ENCODE measurements at regions not wholly inside any gene's neighbourhood (a gene's known extent, or its start where the extent isn't known, plus 50 kb on each side); places are given as distances from the start of the nearest gene placed in this dataset.
"Not testable (repeated sequence)": the region's sequence is repeated elsewhere in the genome, so short reads cannot be mapped to it uniquely, and the experiment has no call there.

DNA sequence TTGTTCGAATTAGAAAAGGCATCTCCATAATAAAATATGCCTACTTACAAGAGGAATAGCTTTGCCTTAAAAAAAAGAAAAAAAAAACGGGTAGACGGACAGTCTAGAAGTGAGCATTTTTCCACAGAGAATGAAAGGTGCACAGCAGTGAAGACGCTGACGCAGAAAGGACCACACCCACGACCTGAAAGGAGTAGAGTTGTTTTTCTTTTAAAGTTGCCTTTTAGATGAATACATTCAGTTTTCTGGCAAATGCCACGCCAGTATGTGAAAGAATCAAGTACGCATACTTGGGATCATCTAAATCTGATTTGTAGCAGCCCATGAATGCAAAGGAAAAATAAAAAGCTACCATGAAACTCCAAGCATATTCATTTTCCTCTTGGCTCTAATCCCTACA lies 809.2 kb upstream of the SOX11 start:
- no peak for DNase-seq

DNA sequence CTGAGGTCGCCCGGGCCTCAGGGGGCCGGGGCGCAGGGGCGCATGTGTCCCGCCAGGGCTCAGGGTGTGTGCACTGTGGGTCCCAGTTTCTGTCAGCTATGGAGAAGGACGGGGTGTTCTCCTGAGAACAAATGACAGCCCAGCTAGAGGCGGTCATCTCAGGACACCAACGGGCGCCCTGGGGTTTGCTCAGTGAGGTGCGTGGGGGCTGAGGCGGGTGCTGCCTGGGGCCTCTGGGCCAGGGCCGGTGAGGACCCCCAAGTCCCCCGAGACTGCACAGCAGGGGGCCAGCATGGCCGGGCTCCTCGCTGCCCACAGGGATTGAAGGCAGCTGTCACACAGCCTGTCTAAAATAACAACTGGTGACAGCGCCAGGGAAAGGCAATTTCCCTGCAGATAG lies 808.8 kb upstream of the SOX11 start:
- DNase-seq: no peak

DNA sequence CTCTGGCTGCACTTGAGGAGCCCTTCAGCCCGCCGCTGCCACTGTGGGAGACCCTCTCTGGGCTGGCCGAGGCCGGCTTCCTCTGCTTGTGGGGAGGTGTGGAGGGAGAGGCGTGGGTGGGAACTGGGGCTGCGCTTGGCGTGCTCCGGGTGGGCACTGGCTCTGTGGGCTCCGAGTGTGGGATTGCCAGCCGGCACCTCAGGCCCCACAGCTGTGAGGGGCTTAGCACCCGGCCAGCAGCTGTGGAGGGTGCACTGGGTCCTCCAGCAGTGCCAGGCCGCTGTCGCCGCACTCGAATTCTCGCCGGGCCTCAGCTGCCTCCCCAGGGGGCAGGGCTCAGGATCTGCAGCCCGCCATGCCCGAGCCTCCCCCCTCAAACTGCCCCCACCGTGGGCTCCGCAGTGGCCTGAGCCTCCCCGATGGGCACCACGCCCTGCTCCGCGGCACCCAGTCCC lies 808.0 kb upstream of the SOX11 start:
- DNase-seq: no peak

DNA sequence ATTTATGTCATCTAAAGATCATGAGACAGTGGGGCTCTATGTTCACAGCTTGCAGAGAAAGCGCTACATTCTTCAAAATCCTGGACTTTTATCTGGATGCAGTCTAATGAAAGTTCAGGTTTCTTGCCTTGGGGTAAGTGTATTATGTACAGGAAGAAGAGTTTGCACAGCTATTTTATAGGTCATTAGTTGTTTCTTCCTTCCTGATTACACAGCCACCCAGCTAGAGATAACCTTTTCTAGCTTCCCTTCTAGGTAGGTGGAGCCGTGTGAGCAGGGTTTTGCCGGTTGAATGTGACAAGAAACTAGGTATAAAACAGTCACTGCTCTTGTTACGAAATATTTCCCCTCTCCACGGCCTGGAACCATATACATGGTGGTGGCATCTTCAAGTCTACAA lies 800.8 kb upstream of the SOX11 start:
- no peak for DNase-seq

DNA sequence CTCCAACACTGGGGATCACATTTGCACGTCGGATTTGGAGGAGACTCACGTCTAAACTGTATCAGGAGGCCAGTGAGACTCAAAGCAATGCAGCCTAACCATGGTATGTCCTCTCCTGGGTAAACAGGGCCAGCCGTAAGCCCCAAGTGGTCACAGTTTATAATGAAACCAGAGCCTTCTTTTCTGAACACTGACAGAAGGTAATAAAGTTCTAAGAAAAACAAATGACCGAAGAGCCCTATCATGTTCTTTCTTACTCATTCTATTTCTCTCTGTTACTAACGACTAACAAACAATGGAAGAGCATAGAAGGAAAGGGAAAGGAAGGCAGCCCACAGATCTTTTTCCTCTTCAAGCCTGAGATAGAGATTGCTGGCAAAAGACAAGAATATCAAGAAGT lies 796.8 kb upstream of the SOX11 start:
- DNase-seq: no peak

DNA sequence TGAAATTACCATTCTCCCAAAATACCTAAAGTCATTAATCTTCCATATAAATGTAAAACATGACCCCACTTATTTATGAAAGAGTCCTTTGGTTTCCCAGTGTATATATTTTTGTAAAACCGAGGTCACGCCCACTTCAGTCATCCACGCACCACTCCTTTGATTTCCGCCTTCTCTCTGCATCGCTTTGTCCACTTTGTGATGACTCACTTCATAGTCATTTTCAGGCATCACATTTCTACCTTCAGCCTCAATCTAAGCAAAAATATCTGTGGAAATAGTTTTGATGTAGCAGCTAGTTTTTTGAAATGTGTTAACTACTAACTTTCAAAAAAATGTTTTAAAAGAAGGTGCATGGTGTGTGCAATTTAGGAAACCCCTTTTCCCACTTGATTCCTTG lies 793.5 kb upstream of the SOX11 start:
- DNase-seq: no peak

DNA sequence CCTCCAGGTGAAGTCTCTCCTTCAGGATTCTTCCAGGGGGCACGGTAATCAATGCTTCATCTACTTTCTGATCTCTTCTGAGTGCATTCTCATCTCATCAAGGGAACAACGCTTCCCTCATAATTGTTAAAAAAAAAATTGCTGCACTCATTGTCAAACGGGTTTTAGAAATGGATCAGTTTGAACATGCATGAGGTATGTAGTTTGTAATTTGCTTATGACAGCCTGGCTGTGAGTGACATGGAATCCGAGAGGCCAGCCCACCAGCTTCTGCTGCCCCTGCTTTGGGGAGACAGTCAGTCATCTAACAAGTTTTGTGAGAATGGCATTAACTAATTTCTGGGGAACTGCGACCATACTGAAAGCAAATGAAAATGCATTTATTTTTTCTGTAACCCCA lies 791.9 kb upstream of the SOX11 start:
- DNase-seq: no peak

DNA sequence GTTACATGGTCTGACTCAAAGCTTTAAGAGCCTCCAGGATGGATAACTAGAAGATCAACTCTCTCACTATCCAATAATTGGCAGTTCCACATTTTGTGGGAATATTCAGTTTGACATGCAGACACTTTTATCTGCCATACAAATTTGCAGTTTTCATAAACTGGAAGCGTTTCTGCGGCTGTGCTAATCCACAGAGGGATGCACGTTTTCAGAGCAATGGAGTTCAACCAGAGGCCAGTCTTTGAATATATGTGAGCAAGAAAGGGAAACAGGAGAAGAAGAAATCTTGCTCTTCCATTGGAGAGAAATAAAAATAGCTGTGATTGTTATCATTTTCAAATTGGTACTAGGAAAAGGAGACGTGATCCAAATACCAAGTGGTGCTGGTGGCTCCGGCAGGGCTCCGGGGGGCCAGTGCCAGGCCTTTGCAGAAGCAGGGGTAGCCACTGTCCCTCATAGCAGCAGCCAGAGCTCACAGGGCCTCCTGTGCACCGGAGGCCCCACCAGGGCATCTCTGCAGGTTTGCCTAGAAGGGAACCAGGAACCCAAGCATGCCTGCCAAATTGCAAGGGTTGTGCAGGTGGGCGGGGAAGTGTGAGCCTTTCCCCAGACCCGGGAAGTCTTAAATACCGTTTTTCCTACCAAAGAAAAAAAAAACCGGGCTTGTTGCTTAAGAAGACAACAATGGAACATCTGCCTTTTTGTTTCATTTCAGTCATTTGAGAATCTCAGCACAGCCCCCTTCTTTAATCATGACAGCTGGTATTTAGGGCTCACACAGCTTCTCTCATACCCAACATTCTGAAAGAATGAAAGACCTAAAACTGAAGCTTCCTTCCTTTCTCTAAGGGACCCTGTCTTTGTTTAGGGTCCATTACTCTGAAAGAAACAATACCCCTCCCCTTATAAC lies 791.1 kb upstream of the SOX11 start:
- no peak for DNase-seq

DNA sequence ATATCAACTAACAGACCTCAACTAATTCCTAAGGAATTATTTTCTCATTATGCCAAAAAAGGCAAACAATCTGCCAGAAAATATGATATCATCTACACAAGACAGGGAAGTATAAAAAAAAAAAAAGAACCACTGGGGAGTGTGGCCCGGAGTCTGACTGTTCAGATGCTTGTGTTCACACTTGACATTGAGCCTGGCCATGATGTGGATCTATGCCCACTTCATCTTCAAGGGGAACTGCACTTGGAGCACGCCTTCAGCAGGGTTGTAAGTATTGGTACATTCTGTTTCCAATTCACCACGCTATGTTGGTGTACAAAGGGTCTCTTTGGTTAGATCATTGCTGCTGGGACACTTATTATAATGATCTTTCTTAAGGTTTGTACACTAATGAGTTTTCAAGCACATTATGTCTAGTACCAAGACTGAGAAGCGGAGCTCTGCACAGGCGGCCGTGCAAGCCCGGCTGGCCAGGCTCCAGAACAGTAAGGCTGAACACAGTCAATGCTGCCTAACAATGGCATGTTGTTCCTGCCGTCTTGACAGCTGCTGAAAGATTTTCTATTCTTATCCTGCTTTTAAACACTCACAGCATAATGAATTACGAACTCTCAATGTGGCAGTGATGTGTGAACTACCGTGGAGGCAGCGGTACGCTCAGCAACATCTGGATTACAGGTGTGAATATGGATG lies 788.4 kb upstream of the SOX11 start:
- no peak for DNase-seq

DNA sequence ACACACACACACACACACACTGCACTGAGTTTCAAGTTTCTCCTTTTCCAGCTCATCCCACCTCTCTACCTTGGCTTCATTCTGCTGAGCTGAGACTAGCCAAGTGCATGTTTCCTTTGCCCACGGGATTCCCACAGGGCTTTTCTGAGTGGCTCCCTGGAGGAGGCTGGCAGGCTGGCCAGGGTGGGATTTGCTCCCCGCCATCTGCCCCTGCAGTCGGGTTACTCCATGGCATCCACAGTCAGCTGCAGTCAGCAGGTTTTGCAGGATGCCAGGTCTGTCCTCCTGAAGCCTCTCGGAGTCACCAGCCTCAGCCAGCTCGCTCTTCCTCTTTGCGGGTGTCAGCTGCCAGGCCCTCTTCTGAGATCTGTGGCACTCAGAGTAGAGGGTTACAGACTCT lies 783.7 kb upstream of the SOX11 start:
- no peak for DNase-seq

DNA sequence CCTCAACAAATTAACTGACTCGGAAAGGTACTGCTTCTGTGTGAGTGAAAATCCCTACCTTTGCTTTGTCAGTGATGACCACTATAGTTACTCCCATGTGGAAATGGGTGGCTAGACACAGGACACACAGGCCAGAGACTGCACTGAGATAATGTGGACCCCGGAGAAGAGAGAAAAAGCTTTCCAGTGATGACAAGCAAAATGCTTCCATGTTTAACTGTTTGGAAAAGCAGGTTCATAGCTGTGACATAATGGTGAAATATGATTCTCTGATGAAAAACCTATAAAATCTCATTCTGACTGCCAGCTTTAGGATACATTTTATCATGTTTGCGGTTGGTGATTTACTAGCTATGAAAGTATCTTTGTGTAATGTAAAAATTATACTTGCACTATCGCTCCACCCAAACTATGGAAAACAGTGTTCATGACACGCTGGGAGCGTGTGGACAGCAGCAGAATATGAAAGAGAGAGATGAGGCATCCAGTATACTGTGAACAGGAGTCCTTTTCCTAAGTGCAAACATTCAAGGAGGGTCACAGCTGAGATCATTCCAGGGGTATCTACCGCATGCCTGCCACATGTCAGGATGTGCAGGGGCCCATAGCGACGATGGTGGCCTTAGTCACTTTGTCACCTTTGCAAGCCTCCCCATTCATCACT lies 782.7 kb upstream of the SOX11 start:
- DNase-seq: no peak

DNA sequence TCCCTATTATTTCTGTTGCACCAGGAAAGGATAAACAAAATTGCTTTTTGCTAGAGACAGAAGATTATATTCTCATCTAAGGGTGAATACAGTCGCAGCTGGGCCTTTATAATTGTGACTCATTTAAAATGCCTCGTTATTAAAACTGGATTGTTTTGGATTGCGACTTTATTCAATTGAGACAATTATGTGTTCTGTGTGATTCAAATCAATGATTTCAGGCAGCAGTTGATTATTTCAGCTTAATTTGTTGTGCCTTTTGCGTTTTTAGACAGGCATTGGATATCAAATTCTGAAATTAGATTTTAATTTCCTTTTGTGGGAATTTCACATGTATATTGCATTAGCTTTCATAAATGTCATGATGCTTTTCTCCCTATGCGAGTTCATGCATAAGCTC lies 778.1 kb upstream of the SOX11 start:
- no peak for DNase-seq

DNA sequence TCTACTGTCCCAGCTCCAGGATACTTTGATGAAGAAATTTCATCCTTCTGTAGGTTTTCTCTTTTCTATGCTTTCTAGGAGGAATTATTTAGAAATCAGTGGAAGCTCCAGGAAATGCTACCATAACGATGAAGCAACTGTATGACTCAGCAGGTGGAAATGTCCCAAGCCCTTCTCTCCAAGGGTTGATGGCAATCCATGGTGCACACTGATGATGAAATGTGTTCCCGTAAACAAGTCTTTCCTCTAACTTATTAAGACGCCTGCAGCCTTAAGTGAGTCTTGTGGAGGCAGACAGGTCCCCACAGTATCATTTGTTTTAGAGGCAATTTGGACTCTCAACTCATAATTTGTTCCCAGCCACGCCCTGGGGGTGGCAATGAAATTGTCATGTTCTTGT lies 777.6 kb upstream of the SOX11 start:
- DNase-seq: no peak

DNA sequence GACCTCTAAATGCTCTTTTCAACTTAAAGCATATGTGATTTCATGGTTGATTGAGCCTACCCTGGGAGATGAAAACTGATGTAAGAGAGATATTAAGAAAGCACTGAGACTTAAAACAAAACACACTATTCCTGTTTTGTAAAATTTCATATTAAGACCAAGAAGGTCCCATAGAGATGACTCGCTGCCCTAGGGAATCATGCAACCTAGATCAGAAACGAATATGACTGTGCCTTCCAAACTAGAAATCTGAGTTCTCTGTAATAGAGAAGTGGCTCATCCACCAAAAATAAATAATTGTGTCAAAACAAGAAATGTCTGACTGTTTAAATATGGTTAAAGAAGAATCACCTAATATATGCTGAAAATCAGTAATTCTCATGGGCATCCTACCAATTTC lies 776.8 kb upstream of the SOX11 start:
- no peak for DNase-seq

DNA sequence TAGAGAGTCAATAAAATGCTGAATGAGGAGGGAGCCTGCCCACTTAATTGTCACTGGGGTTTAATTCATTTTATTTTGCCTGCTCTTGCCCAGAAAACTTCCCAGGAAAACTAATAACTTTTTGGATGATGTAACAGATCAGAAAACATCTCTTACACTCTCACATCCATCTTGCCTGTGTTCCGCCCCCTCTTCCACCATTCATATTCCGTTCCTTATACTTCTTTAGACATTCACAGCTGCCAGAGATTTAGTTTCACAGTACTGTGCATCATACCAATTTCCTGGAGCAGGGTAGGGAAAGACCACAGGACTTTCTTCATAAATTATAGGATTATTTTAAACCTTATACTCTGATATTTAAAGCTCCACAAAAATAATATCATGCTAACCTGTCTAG lies 776.1 kb upstream of the SOX11 start:
- DNase-seq: no peak

DNA sequence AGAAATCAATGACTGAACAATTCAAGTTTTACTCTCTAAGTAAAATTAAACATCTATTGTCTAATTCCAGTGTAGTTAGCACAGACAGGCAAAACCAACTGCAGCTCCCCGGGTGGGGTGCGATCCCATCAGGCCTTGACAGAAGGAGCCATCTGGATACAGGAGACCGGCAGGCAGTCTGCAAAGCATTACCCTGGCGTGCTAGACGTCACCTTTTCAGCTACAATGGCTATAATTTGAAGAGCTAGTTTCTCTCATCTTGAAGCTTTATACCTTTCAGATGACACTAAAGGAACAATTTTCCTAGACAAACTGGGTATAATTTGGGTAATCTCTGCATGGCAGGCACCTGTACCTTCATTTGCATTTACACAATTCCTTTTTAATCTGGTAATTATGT lies 761.5 kb upstream of the SOX11 start:
- no peak for DNase-seq

DNA sequence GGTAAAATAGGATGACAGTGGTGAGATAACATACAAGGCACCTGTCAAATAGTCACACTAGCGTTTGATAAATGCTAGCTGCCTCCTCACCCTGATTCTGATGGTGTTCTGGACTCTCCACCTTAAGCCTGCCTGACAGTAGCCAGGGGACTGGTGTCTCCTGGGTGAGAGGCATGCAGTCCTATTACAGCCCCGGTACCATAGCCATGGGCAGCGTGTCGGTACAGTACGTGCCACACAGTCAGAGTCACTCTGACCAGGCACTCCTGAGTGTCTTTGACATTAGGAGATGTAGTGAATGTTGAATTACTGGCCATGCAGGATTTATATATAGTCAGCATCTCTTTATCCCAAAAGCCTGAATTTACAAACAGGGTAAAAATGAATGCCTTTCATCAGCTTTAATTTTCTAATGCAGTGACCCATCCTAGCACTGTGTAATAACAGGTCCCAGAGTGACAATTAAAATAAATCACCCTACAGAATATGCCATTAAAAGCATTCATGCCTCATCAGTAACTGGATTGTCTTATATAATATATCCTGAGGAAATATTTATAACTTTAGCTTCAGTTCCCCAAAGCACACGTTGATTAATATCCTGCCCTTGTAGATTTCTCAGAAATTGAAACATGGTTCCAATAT lies 760.3 kb upstream of the SOX11 start:
- DNase-seq: no peak

DNA sequence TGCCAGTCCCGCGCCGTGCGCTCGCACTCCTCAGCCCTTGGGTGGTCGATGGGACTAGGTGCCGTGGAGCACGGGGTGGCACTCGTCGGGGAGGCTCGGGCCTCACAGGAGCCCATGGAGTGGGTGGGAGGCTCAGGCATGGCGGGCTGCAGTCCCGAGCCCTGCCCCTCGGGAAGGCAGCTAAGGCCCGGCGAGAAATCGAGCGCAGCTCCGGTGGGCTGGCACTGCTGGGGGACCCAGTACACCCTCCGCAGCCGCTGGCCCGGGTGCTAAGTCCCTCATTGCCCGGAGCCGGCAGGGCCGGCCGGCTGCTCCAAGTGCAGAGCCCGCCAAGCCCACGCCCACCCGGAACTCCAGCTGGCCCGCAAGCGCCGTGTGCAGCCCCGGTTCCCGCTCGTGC lies 756.9 kb upstream of the SOX11 start:
- not testable (repeated sequence) for DNase-seq

DNA sequence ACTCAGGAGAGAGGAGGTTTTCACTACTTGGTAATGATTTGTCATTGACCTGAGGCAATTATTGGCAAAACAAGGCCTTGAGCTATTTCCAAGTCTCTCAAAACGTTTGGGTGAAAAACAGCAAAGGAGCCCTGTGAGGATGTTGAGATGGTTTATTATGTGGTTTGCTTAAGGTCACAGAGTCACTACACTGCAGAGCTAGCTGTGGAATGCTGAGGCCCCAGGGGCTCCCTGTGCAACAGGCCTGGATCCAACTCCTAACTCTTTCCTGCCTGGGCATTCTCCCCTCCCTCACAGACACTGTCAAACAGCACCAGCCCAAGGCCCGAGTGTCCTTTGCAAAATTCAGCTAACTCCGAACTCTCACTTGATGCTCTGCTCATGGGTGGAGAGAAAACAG lies 754.6 kb upstream of the SOX11 start:
- DNase-seq: no peak

DNA sequence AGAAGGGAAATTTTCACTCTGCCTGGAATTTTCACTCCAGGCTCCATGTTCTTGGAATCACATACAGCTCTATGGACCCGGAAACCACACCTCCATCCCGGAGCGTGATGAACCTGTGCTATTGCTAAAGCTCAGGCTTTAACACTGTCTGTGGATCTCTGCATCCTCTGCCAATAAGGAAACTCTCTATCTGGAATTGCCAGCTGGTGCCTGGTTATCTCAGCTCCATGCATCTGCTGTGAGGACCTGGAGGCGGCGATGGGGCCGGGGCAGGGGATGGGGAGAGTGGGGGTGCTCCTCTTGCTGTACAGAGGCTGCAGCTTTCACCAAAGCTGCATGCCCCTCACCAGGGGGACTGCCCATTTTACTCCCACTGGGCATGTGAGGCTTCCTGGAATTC lies 754.0 kb upstream of the SOX11 start:
- no peak for DNase-seq

DNA sequence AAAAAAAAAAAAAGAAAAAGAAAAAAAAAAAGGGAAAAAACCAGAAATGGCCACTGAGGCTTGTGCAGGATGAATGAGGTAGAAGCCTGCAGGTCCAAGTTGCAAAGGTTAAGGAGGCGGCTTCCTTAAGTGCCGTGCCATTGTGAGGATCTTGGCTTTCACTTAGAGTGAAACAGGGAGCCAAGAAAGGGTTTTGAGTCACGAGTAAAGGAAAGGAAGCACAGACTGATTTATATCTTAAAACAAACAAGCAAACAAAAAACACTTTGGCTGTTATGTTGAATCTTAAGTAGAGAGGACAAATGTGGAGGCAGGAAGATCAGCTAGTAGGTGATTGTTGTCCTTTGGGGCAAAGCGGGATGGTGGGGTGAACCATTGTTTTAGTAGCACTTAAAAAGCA lies 749.7 kb upstream of the SOX11 start:
- no peak for DNase-seq

DNA sequence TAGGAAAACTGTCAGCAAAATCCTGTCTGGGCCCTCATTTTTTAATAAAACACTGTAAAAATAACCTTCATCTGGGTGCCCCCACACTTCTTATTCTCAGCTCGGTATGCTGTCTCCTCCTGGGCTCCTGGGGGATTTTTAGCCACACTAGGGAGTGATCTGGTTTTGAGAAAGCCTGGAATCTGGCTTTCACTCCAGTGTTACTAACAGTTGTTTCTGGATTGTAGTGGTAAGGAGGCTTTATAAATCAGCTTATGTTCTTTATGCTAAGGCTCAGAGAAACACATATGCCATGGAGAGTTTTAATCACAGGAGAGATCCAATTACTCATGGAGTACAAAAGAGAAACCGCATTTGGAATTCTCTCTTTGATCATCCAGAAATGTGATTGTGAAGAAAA lies 744.3 kb upstream of the SOX11 start:
- no peak for DNase-seq

DNA sequence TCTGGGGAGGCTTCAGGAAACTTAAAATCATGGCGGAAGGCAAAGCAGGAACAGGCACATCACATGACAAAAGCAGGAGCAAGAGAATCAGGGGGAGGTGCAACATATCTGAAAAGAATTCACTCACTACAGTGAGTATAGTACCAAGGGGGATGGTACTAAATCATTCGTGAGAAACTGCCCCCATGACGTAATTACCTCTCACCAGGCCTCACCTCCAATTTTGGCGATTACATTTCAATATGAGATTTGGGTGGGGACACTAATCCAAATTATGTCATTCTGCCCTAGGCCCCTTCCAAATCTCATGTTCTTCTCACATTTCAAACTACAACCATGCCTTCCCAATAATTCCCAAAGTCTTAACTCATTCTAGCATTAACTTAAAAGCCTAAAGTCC lies 740.8 kb upstream of the SOX11 start:
- DNase-seq: no peak

DNA sequence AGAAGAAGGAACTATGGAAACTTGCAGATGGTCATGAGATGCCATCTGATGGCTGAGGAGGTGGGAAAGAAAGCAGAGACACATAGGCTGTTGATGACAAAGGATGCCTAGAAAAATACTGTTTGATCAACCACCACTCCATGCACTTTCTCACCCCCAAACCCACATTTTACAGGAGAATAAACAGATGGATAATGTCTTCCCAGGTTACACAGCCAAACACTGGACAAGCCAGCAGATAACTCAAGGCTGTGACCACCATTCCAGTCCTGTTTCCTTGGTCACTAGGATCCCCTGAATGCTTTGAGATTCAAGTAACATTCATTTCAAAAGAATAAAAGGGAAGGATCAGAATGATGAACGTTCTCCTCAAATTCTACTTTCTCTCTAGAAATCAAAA lies 733.0 kb upstream of the SOX11 start:
- no peak for DNase-seq
